GM23338 (cell line): ENCODE measurements at regions not wholly inside any gene's neighbourhood (a gene's known extent, or its start where the extent isn't known, plus 50 kb on each side); places are given as distances from the start of the nearest gene placed in this dataset.

Experiments
- ATAC-seq: fragments of 200-7000 bp; cut with Tn5 transposase; 3 replicates; pipeline ENCODE4 v1.9.1; 2020
- DNase-seq: peaks from one replicate; pipeline ENCODE4 v3.0.0-alpha.2; 2015; ENCODE audit warnings: low spot score
- H2AFZ ChIP-seq: fragments of 200-600 bp; sonication (generic); 2 replicates; pipeline ENCODE4 v1.8.0; 2016; ENCODE audit warnings: antibody characterized with exemption, mild to moderate bottlenecking, moderate library complexity
- H3F3A ChIP-seq: fragments of 200-600 bp; sonication (generic); replicated peaks from 2 replicates; pipeline ENCODE4 v1.8.0; 2017; ENCODE audit warnings: antibody characterized with exemption, mixed run types, low read depth
- H3K27ac ChIP-seq: fragments of 200-600 bp; sonication (generic); 2 replicates; pipeline ENCODE4 v1.6.1; 2016; ENCODE audit warnings: low read depth
- H3K27me3 ChIP-seq: fragments of 200-600 bp; sonication (generic); 2 replicates; pipeline ENCODE4 v1.8.0; 2016; ENCODE audit warnings: mild to moderate bottlenecking, mixed run types, moderate library complexity; ENCODE audit not compliant: insufficient read depth
- H3K36me3 ChIP-seq: fragments of 200-600 bp; sonication (generic); 2 replicates; pipeline ENCODE4 v1.8.0; 2016; ENCODE audit warnings: mild to moderate bottlenecking; ENCODE audit not compliant: insufficient read depth
- H3K4me1 ChIP-seq: fragments of 200-600 bp; sonication (generic); 2 replicates; pipeline ENCODE4 v1.8.0; 2016; ENCODE audit warnings: mild to moderate bottlenecking, moderate library complexity; ENCODE audit not compliant: insufficient read depth
- H3K4me2 ChIP-seq: fragments of 200-600 bp; sonication (generic); 2 replicates; pipeline ENCODE4 v1.7.1; 2017; ENCODE audit warnings: mixed run types
- H3K4me3 ChIP-seq: fragments of 200-600 bp; sonication (generic); 2 replicates; pipeline ENCODE4 v1.6.1; 2016; ENCODE audit warnings: mixed run types
- H3K79me2 ChIP-seq: fragments of 200-600 bp; sonication (generic); replicated peaks from 2 replicates; pipeline ENCODE4 v1.8.0; 2017; ENCODE audit warnings: mild to moderate bottlenecking; ENCODE audit not compliant: insufficient read depth
- H3K9me2 ChIP-seq: fragments of 200-600 bp; sonication (generic); 2 replicates; pipeline ENCODE4 v1.8.0; 2017; ENCODE audit not compliant: insufficient read depth
- H4K20me1 ChIP-seq: fragments of 200-600 bp; sonication (generic); replicated peaks from 2 replicates; pipeline ENCODE4 v1.8.0; 2017; ENCODE audit warnings: mild to moderate bottlenecking; ENCODE audit not compliant: insufficient read depth
- H3K27ac Mint-ChIP-seq: 2 replicates; pipeline ENCODE4 v1.8.0; 2020; ENCODE audit warnings: inconsistent platforms, mild to moderate bottlenecking, moderate library complexity, mixed read lengths
- H3K27me3 Mint-ChIP-seq: 3 replicates; pipeline ENCODE4 v1.8.0; 2022; ENCODE audit warnings: low read depth, mild to moderate bottlenecking, moderate library complexity, mixed read lengths, inconsistent platforms; ENCODE audit not compliant: insufficient read depth, poor library complexity
- H3K36me3 Mint-ChIP-seq: 3 replicates; pipeline ENCODE4 v1.8.0; 2021; ENCODE audit warnings: low read depth, mild to moderate bottlenecking, inconsistent platforms, moderate library complexity, mixed read lengths
- H3K4me1 Mint-ChIP-seq: 3 replicates; pipeline ENCODE4 v1.8.0; 2020; ENCODE audit warnings: mild to moderate bottlenecking, inconsistent platforms, mixed read lengths
- H3K4me3 Mint-ChIP-seq: 3 replicates; pipeline ENCODE4 v1.8.0; 2021; ENCODE audit warnings: moderate library complexity, mild to moderate bottlenecking, inconsistent platforms, mixed read lengths
- H3K9me3 Mint-ChIP-seq: 3 replicates; pipeline ENCODE4 v1.8.0; 2020; ENCODE audit warnings: moderate library complexity, mild to moderate bottlenecking, inconsistent platforms, mixed read lengths
- ETS1 ChIP-seq: IDR thresholded peaks from 2 replicates; pipeline ENCODE4 v1.6.1; 2016; ENCODE audit warnings: antibody characterized with exemption
- EZH2 ChIP-seq: fragments of 200-600 bp; sonication (generic); IDR thresholded peaks from one replicate; pipeline ENCODE4 v1.8.0; 2017; ENCODE audit warnings: antibody characterized with exemption, mild to moderate bottlenecking, low read depth; ENCODE audit not compliant: unreplicated experiment
- EZH2phosphoT487 ChIP-seq: fragments of 200-600 bp; sonication (generic); IDR thresholded peaks from one replicate; pipeline ENCODE4 v1.8.1; 2018; ENCODE audit warnings: antibody characterized with exemption; ENCODE audit not compliant: unreplicated experiment
- NANOG ChIP-seq: IDR thresholded peaks from 2 replicates; pipeline ENCODE4 v1.6.1; 2016; ENCODE audit warnings: antibody characterized with exemption, borderline replicate concordance
- REST ChIP-seq: IDR thresholded peaks from one replicate; pipeline ENCODE4 v1.6.1; 2018; ENCODE audit warnings: antibody characterized with exemption; ENCODE audit not compliant: unreplicated experiment

GRCh38 chr12:19999805-20000138 is 368.6 kb upstream of the PDE3A start:
- Mint-ChIP-seq H3K4me1 (peaks cover 5% of the 10 kb centered on the region; the same call in 2 of the 3 replicates), H3K36me3 (no peaks in the 10 kb centered on the region), H3K27ac (no peak overlapping the region), H3K9me3 (no peaks in the 10 kb centered on the region), H3K4me3 (no peak overlapping the region), H3K27me3 (no peaks in the 10 kb centered on the region)
- Histone ChIP-seq H3K36me3 (no peaks in the 10 kb centered on the region), H3K27ac (no peak overlapping the region), H2AFZ (0 out of 2 replicates have a peak overlapping the region, but pooled peaks have one; percentile 19), H3K4me2 (no peak overlapping the region), H4K20me1 (no peaks in the 10 kb centered on the region), H3K9me2 (no peaks in the 10 kb centered on the region), H3F3A (no peaks in the 10 kb centered on the region), H3K79me2 (no peaks in the 10 kb centered on the region), H3K4me3 (no peak overlapping the region), H3K4me1 (peaks cover 4% of the 10 kb centered on the region; the same call in 1 of the 2 replicates), H3K27me3 (no peaks in the 10 kb centered on the region)
- DNase-seq (no peak), ATAC-seq (no peak)
- TF ChIP-seq EZH2phosphoT487 (no peak), NANOG (no peak)

- peaks cover 4% of the 10 kb centered on the region; the same call in 1 of the 2 replicates for H3K4me1 ChIP-seq
- H3K27me3 Mint-ChIP-seq, result no peaks in the 10 kb centered on the region
- no peak overlapping the region for H2AFZ ChIP-seq
- H3F3A ChIP-seq, result no peaks in the 10 kb centered on the region
- no peak overlapping the region for H3K4me3 Mint-ChIP-seq
- H3K4me1 Mint-ChIP-seq, result peaks cover 5% of the 10 kb centered on the region; the same call in 2 of the 3 replicates
- ATAC-seq (no peak; the same call in 2 of the 3 replicates), DNase-seq (peak; percentile 8)
- no peak overlapping the region for H3K4me2 ChIP-seq
- H3K79me2 ChIP-seq, result no peaks in the 10 kb centered on the region
- H4K20me1 ChIP-seq, result no peaks in the 10 kb centered on the region
- H3K9me2 ChIP-seq, result no peaks in the 10 kb centered on the region
- no peak overlapping the region for H3K4me3 ChIP-seq
- H3K27me3 ChIP-seq, result no peaks in the 10 kb centered on the region
- no peaks in the 10 kb centered on the region for H3K9me3 Mint-ChIP-seq
- TF ChIP-seq EZH2 (no peak), ETS1 (no peak), REST (no peak)
- H3K36me3 Mint-ChIP-seq, result no peaks in the 10 kb centered on the region
- no peaks in the 10 kb centered on the region for H3K36me3 ChIP-seq
- peak overlapping the region; percentile 60; the same call in 1 of the 2 replicates for H3K27ac Mint-ChIP-seq
- no peak overlapping the region for H3K27ac ChIP-seq
Observed at GRCh38 chr12:20000229-20000849, 368.0 kb upstream of the PDE3A start.
